NB4 (cell line): ENCODE measurements at regions not wholly inside any gene's neighbourhood (a gene's known extent, or its start where the extent isn't known, plus 50 kb on each side); places are given as distances from the start of the nearest gene placed in this dataset.

Source experiments
- DNase-seq: peaks from one replicate; pipeline ENCODE4 v3.0.0; 2010; ENCODE audit warnings: low read depth
- H3K4me3 ChIP-seq: one replicate; pipeline ENCODE4 v1.5.1; 2011; ENCODE audit warnings: mild to moderate bottlenecking, low read depth, low read length, moderate library complexity
- MYC ChIP-seq: IDR thresholded peaks from 2 replicates; pipeline ENCODE4 v1.6.1; 2011; ENCODE audit warnings: low read depth, low read length
- POLR2A ChIP-seq: IDR thresholded peaks from 2 replicates; pipeline ENCODE4 v1.6.1; 2011; ENCODE audit warnings: mild to moderate bottlenecking; ENCODE audit not compliant: insufficient read length; ENCODE audit errors: extremely low read depth
- TF ChIP-seq, protein P1 (sequence below): IDR thresholded peaks from one replicate; pipeline ENCODE4 v1.5.1; 2012; ENCODE audit warnings: low read depth, low read length
- TF ChIP-seq, protein P2 (sequence below): IDR thresholded peaks from 2 replicates; pipeline ENCODE4 v1.6.1; 2011; ENCODE audit warnings: low read depth, low read length

DNA sequence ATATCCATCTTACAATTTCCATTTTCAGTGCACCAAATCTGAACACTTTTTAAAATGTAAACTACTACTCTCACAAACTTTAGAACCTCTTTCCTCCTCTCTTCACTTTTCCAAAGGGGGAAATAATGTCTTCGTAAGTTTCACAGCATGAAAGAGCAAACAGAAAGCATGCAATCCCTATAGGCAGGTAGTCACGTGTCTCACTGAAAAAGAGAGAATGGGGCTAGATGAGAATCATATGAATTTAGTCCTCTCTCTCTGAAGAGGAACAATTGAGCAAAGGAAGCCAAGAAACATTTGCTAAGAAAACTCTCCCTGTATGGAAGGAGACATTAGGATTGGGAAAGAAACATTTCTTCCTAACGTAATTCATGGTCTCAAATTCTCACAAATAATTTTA, 613.9 kb downstream of the PLA2G4A start:
- no peak for TF ChIP-seq MYC
- TF ChIP-seq, protein P1, sequence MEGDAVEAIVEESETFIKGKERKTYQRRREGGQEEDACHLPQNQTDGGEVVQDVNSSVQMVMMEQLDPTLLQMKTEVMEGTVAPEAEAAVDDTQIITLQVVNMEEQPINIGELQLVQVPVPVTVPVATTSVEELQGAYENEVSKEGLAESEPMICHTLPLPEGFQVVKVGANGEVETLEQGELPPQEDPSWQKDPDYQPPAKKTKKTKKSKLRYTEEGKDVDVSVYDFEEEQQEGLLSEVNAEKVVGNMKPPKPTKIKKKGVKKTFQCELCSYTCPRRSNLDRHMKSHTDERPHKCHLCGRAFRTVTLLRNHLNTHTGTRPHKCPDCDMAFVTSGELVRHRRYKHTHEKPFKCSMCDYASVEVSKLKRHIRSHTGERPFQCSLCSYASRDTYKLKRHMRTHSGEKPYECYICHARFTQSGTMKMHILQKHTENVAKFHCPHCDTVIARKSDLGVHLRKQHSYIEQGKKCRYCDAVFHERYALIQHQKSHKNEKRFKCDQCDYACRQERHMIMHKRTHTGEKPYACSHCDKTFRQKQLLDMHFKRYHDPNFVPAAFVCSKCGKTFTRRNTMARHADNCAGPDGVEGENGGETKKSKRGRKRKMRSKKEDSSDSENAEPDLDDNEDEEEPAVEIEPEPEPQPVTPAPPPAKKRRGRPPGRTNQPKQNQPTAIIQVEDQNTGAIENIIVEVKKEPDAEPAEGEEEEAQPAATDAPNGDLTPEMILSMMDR: no peak
- TF ChIP-seq POLR2A: no peak
- TF ChIP-seq, protein P2, sequence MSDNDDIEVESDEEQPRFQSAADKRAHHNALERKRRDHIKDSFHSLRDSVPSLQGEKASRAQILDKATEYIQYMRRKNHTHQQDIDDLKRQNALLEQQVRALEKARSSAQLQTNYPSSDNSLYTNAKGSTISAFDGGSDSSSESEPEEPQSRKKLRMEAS: no peak
- H3K4me3 ChIP-seq: no peak overlapping the region
- no peak for DNase-seq

DNA sequence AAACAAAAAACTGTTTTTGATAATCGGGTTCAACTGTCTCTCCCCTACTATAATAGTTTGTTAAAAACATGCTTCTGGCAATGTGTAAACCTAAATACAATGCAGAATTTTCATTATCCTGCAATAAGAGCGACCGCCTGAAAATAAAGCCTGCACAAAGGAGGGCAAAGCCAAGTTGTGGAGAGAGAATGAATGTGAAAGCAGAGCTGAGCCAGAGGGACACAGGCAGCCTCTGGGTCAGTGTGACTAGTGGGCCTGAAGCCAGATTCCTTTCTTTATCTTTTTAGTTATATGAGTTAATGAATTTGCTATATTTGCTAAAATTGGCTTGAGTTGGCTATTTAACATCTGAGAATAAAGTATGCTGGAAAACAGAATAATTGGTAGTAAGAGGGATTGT, 615.2 kb downstream of the PLA2G4A start:
- TF ChIP-seq MYC (no peak), POLR2A (no peak)
- TF ChIP-seq, protein P2: no peak
- TF ChIP-seq, protein P1: no peak
- H3K4me3 ChIP-seq: no peak overlapping the region
- no peak for DNase-seq

DNA sequence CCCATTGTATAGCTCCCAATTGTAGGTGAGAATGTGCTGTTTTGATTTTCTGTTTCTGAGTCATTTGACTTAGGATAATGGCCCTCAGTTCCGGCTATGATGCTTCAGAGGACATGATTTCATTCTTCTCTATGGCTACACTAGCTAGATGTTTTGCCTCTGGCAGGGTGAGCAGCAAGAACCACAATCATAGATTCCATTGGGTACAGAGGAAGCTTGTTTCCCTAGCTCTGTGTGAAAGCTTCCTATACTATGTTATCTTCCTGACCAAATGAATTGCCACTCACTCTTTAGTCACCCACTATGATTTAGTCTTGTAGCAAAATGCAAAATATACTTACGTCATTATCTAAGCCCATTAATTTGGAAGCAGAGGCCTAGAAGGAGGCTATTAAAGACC, 616.3 kb downstream of the PLA2G4A start:
- DNase-seq: no peak
- H3K4me3 ChIP-seq: no peak overlapping the region
- TF ChIP-seq, protein P2: no peak
- TF ChIP-seq, protein P1: no peak

DNA sequence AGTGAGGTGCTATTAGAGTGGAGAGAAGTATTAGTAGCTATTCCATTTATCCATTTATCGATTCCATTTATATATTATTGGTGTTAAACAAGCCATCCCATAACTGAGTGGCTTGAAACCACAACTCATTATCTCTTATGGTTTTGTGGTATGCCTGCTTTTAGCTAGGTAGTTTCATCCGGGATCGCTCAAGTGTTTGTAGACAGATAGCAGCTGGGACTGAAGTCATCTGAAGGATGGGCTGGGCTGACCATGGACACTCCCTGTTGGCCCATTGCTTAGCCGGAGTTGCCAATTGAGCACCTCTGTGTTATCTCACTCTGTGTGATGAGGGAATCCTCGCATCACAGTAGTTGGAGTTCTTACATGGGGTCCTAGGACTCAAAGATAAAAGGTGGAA, 622.5 kb downstream of the PLA2G4A start:
- TF ChIP-seq, protein P1: no peak
- TF ChIP-seq, protein P2: no peak
- no peak for TF ChIP-seq POLR2A
- TF ChIP-seq MYC: no peak
- no peak for DNase-seq
- H3K4me3 ChIP-seq: no peak overlapping the region

DNA sequence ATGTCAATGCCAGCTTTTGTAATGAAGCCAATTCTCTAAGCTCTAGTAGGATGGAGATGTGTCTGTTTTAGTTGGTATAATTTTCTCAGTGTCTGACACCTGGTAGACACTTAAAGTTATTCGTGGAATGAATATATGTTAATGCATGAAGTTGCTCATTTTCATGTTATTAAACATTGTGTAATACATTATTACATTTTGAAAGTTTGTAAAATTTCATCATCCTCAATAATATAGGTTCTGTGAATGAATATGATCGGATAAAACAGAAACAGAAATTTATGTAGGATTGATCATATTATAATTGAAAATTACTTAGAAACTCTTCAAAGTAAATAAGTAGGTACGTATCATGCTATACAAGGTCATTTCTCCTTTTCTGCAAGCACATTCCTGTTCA, 625.3 kb downstream of the PLA2G4A start:
- TF ChIP-seq POLR2A: no peak
- TF ChIP-seq, protein P2: no peak
- TF ChIP-seq, protein P1: no peak
- no peak overlapping the region for H3K4me3 ChIP-seq
- DNase-seq: no peak

DNA sequence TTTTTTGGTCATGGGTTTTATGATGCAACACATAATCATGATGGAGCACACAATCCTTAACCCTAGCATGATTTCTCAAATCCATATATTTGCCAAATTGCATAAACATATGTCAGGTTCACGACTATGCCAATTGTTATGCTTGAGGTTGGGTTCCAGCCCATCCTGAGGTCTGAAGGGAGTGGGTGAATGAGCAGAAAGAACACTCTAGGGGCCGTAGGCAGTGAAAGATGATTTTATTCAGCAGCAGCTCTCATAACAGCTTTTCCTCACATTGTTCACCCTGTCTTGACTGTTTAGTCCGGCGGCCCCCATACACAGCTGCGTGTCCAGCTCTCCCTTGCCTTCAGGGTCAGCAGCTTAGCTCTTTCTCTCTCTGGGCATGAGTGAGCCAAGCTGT, 627.7 kb downstream of the PLA2G4A start:
- H3K4me3 ChIP-seq: no peak overlapping the region
- no peak for TF ChIP-seq POLR2A
- no peak for TF ChIP-seq MYC
- TF ChIP-seq, protein P2: no peak
- TF ChIP-seq, protein P1: no peak
- DNase-seq: no peak
